Keratinocyte (primary cell): ENCODE measurements at regions not wholly inside any gene's neighbourhood (a gene's known extent, or its start where the extent isn't known, plus 50 kb on each side); places are given as distances from the start of the nearest gene placed in this dataset.

Experiments
- DNase-seq: peaks from one replicate; pipeline ENCODE4 v3.0.0-alpha.2; 2011; ENCODE audit warnings: low read depth, missing footprints, low spot score
- FAIRE-seq: peaks from 2 replicates; lab custom pipeline; 2011; peaks lifted over from hg19 to GRCh38; lab: Jason Lieb, UNC
- H2AFZ ChIP-seq: 2 replicates; pipeline ENCODE4 v1.6.0; 2012; ENCODE audit warnings: low read length, control low read depth, inconsistent platforms; ENCODE audit not compliant: control insufficient read depth
- H3K27ac ChIP-seq: 2 replicates; pipeline ENCODE4 v1.5.1; 2011; ENCODE audit warnings: low read length; ENCODE audit not compliant: control insufficient read depth, insufficient read depth
- H3K27me3 ChIP-seq: 3 replicates; pipeline ENCODE4 v1.6.0; 2011; ENCODE audit warnings: low read length; ENCODE audit not compliant: control insufficient read depth, insufficient read depth; ENCODE audit errors: extremely low read depth
- H3K36me3 ChIP-seq, 2 experiments: 2 replicates in 1 of 2; 3 replicates in 1 of 2; pipeline ENCODE4 v1.5.1; 2011; ENCODE audit warnings: low read length in 2 of 2, mild to moderate bottlenecking in 1 of 2; ENCODE audit not compliant: control insufficient read depth in 2 of 2, insufficient read depth in 2 of 2; ENCODE audit errors: extremely low read depth in 1 of 2
- H3K4me1 ChIP-seq: 3 replicates; pipeline ENCODE4 v1.5.1; 2011; ENCODE audit warnings: low read length; ENCODE audit not compliant: control insufficient read depth, insufficient read depth; ENCODE audit errors: extremely low read depth
- H3K4me2 ChIP-seq: 3 replicates; pipeline ENCODE4 v1.6.0; 2011; ENCODE audit warnings: low read depth, low read length; ENCODE audit not compliant: control insufficient read depth, insufficient read depth; ENCODE audit errors: extremely low read depth
- H3K4me3 ChIP-seq, 3 experiments: fragments of 200-600 bp in 1 of 3; sonication (generic) in 1 of 3; 2 replicates in 2 of 3; 3 replicates in 1 of 3; pipeline ENCODE4 v1.5.1; 2011 to 2016; ENCODE audit warnings: low read length in 3 of 3, mild to moderate bottlenecking in 3 of 3, control low read depth in 2 of 3, inconsistent platforms in 1 of 3, low read depth in 1 of 3, mixed read lengths in 1 of 3, mixed run types in 1 of 3, moderate library complexity in 1 of 3; ENCODE audit not compliant: control insufficient read depth in 2 of 3, insufficient read depth in 2 of 3; ENCODE audit errors: extremely low read depth in 1 of 3
- H3K79me2 ChIP-seq: 2 replicates; pipeline ENCODE4 v1.6.0; 2012; ENCODE audit warnings: low read length; ENCODE audit not compliant: control insufficient read depth, insufficient read depth
- H3K9ac ChIP-seq: 3 replicates; pipeline ENCODE4 v1.6.0; 2011; ENCODE audit warnings: low read length; ENCODE audit not compliant: control insufficient read depth, insufficient read depth; ENCODE audit errors: extremely low read depth
- H3K9me1 ChIP-seq: 3 replicates; pipeline ENCODE4 v1.6.0; 2011; ENCODE audit warnings: low read length; ENCODE audit not compliant: control insufficient read depth, insufficient read depth; ENCODE audit errors: extremely low read depth
- H3K9me3 ChIP-seq: 2 replicates; pipeline ENCODE4 v1.5.1; 2012; ENCODE audit warnings: low read depth, low read length; ENCODE audit not compliant: control insufficient read depth
- H4K20me1 ChIP-seq: 3 replicates; pipeline ENCODE4 v1.6.0; 2011; ENCODE audit warnings: low read length; ENCODE audit not compliant: control insufficient read depth, insufficient read depth; ENCODE audit errors: extremely low read depth
- EZH2 ChIP-seq: IDR thresholded peaks from one replicate; pipeline ENCODE4 v1.6.1; 2012; ENCODE audit warnings: inconsistent platforms, mild to moderate bottlenecking, low read length, moderate library complexity
- dilution Hi-C: fragments of 300-500 bp; cut with MboI; formaldehyde crosslinking; loops from one replicate; pipeline ENCODE4 v1.7.0; 2020; ENCODE audit warnings: low sequenced_read_pairs; ENCODE audit not compliant: extremely low pct_ligation_motif_present
- TF ChIP-seq, protein P1 (sequence below), 3 experiments: IDR thresholded peaks in 1 of 3; conservative IDR thresholded peaks in 1 of 3; optimal IDR thresholded peaks in 1 of 3; 2 replicates in 2 of 3; 3 replicates in 1 of 3; pipeline versions ENCODE3 to v1.5.1; 2011; ENCODE audit warnings: low read length in 3 of 3, mild to moderate bottlenecking in 3 of 3, moderate library complexity in 2 of 3, control low read depth in 1 of 3, inconsistent platforms in 1 of 3; ENCODE audit not compliant: insufficient read depth in 2 of 3; ENCODE audit errors: extremely low read depth in 1 of 3

DNA sequence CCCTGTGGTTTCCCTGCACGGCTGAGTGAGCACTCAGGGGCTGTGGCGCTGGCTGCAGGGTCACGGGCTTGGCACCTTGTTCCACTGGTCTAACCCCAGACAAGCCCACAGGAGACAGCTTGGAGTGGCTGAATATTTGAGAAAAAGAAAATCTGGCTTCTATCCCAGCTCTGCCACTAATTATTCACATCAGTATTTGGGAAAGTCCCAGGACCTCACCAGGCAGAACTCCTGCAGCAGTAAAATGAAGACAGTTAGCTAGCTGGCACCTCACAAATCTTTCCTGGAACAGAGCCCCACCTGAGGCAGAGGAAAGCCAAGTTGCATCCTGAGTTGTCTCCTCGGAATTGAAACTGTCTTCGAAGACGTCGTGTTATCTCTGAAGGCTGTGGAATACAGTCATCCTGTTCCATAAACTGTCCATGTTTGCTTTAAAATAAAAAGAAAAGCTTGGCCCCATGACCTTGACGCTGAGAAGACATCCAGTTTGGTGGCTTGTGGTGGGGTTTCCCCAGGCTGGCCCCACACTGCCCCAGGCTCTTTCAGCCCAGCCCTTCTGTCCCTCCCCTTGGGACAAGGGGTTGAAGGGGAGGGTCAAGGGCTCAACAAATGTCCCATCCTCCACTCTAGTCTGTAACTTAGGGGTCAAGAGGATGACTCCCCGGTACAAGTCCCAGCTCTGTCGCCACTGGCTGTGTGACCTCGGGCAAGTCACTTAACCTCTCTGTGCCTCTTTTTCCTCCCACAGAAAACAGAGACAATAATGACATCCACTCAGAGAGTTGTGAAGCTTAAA lies 93.8 kb upstream of the TMPRSS2 start:
- Histone ChIP-seq H3K9ac (no peak overlapping the region), H3K4me3 (no peak overlapping the region), H4K20me1 (no peaks in the 10 kb centered on the region), H3K4me2 (no peak overlapping the region), H3K9me1 (no peaks in the 10 kb centered on the region), H3K36me3 (no peaks in the 10 kb centered on the region), H3K9me3 (no peaks in the 10 kb centered on the region), H2AFZ (no peak overlapping the region), H3K27me3 (no peaks in the 10 kb centered on the region), H3K4me1 (peaks cover 15% of the 10 kb centered on the region), H3K27ac (no peak overlapping the region), H3K79me2 (no peaks in the 10 kb centered on the region)
- TF ChIP-seq EZH2, result no peak
- TF ChIP-seq, protein P1, sequence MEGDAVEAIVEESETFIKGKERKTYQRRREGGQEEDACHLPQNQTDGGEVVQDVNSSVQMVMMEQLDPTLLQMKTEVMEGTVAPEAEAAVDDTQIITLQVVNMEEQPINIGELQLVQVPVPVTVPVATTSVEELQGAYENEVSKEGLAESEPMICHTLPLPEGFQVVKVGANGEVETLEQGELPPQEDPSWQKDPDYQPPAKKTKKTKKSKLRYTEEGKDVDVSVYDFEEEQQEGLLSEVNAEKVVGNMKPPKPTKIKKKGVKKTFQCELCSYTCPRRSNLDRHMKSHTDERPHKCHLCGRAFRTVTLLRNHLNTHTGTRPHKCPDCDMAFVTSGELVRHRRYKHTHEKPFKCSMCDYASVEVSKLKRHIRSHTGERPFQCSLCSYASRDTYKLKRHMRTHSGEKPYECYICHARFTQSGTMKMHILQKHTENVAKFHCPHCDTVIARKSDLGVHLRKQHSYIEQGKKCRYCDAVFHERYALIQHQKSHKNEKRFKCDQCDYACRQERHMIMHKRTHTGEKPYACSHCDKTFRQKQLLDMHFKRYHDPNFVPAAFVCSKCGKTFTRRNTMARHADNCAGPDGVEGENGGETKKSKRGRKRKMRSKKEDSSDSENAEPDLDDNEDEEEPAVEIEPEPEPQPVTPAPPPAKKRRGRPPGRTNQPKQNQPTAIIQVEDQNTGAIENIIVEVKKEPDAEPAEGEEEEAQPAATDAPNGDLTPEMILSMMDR (optimal IDR thresholded peaks at IDR 0.05 in 1 of 3, IDR thresholded peaks at IDR 0.05 in 1 of 3, conservative IDR thresholded peaks at IDR 0.05 in 1 of 3; ENCODE audit: extremely low read depth in 1 of 3, insufficient read depth in 2 of 3, low read length in 3 of 3), result no peak
- FAIRE-seq (peak; percentile 49), DNase-seq (no peak)
- dilution Hi-C loops, result no loop called here

DNA sequence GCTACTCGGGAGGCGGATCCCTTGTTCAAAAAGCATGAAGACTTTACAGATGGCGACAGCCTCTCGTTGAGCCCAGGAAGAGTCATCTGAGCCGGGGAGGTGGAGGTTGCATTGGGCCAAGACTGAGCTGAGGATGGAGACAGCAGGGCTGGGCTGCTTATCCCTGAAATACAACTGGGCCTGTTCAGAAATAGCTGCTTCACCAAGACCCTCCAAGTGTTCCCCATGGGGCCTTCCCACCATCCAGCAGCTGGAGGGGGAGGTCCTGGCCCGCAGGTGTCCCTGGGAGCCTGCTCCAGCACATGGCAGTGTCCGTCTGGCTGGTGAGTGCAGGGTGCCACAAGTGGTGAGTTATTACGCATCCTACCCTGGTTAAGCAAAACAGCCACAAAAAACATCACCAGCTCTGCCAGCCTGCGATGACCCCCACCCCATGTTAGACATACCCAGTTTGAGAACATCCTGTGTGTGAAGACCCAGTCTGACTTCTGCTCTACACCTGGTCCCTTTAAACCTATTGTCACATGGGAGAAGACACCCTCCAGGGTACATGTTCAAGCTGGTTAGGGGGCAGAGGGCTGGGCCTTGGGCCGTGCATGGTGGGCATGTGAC lies 93.1 kb upstream of the TMPRSS2 start:
- DNase-seq (no peak), FAIRE-seq (no peak)
- no peaks in the 10 kb centered on the region for H3K9me1 ChIP-seq

More for the DNA sequence above, 93.1 kb upstream of the TMPRSS2 start:
- no peaks in the 10 kb centered on the region for H4K20me1 ChIP-seq
- H3K79me2 ChIP-seq, result no peaks in the 10 kb centered on the region
- no peak overlapping the region for H3K27ac ChIP-seq
- peaks cover 15% of the 10 kb centered on the region for H3K4me1 ChIP-seq
- dilution Hi-C loops, result no loop called here
- no peak overlapping the region for H2AFZ ChIP-seq
- H3K9me3 ChIP-seq, result no peaks in the 10 kb centered on the region
- H3K27me3 ChIP-seq, result no peaks in the 10 kb centered on the region
- H3K4me2 ChIP-seq, result no peak overlapping the region
- no peak overlapping the region for H3K4me3 ChIP-seq
- H3K36me3 ChIP-seq, result no peaks in the 10 kb centered on the region
- H3K9ac ChIP-seq, result no peak overlapping the region
- no peak for TF ChIP-seq EZH2
- TF ChIP-seq, protein P1 (optimal IDR thresholded peaks at IDR 0.05 in 1 of 3, IDR thresholded peaks at IDR 0.05 in 1 of 3, conservative IDR thresholded peaks at IDR 0.05 in 1 of 3; ENCODE audit: extremely low read depth in 1 of 3, insufficient read depth in 2 of 3, low read length in 3 of 3), result no peak
